GM13976 (cell line): ENCODE measurements at regions not wholly inside any gene's neighbourhood (a gene's known extent, or its start where the extent isn't known, plus 50 kb on each side); places are given as distances from the start of the nearest gene placed in this dataset.

Experiments
- DNase-seq: peaks from one replicate; pipeline ENCODE4 v3.0.0; 2012; ENCODE audit warnings: low spot score
- in situ Hi-C: fragments of 300-500 bp; cut with MboI; formaldehyde crosslinking; loops from one replicate; pipeline ENCODE4 v1.12.0; 2022; ENCODE audit warnings: low sequenced_read_pairs, mixed read lengths, inconsistent platforms; ENCODE audit not compliant: unreplicated experiment
- TF ChIP-seq, protein P1 (sequence below): IDR thresholded peaks from 2 replicates; pipeline ENCODE4 v1.5.1; 2012; ENCODE audit warnings: borderline replicate concordance, mild to moderate bottlenecking; ENCODE audit not compliant: insufficient read depth; ENCODE audit errors: extremely low read depth, missing control alignments, control extremely low read depth

DNA sequence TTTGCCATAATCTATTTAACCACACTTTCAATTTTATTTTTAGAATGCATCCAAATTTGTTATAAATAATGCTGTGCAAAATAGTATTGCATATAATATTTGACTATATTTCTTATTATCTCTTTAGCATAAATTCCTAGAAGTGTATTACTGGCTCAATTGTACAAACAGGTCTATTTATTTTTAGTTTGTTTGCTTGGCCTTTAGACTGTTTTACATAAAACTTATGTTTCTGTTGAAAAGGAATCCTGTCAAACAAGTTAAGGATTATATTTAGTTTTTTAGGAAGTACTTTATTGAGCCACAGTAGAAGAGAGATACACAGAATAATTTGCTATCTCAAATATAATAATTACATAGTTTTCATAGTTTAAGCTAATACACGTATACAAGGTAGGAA, 413.8 kb downstream of the GBA3 start:
- in situ Hi-C loops = no loop called here
- DNase-seq = no peak
- TF ChIP-seq, protein P1, sequence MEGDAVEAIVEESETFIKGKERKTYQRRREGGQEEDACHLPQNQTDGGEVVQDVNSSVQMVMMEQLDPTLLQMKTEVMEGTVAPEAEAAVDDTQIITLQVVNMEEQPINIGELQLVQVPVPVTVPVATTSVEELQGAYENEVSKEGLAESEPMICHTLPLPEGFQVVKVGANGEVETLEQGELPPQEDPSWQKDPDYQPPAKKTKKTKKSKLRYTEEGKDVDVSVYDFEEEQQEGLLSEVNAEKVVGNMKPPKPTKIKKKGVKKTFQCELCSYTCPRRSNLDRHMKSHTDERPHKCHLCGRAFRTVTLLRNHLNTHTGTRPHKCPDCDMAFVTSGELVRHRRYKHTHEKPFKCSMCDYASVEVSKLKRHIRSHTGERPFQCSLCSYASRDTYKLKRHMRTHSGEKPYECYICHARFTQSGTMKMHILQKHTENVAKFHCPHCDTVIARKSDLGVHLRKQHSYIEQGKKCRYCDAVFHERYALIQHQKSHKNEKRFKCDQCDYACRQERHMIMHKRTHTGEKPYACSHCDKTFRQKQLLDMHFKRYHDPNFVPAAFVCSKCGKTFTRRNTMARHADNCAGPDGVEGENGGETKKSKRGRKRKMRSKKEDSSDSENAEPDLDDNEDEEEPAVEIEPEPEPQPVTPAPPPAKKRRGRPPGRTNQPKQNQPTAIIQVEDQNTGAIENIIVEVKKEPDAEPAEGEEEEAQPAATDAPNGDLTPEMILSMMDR = no peak

DNA sequence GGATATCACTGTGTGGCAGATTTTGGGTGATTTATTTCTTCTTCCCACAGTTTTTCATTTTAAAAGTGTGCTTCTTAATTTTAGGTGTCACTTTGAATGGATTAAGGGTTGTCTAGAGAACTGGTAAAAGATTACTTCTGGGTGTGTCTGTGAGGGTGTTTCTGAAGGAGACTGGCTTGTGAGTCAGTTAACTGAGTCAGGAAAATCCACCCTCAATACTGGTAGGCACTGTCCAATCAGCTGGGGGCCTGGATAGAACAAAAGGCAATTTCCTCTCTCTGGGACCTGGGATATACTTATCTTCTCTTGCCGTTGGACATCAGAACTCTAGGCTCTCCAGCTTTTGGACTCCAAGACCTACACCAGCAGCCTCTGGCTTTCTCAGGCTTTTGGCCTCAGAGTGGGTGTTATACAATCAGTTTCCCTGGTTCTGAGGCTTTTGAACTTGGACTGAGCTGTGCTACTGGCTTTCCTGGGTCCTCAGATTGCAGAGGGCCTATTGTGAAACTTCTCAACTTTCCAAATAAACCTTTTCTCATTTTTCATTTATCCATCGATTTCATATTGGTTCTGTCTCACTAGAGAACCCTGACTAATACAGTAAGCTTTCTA, 413.1 kb downstream of the GBA3 start:
- DNase-seq = no peak
- TF ChIP-seq, protein P1 = no peak
- in situ Hi-C loops = no loop called here

DNA sequence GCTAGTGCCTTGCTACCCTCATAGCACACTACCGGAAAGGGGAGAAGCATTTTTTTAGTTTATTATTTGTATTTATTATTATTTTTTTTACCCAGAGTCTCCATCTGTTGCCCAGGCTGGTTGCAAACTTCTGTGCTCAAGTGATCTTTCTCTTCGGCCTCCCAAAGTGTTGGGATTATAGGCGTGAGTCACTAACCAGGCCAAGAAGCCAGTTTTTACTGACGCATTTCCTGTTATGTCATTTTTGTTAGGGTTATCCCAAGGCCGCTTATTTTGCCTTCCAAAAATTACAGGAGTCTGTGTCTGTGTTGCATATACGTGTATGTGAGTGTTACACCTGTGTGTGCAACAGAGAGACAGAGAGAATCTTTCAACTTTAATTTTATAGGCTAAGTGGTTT, 404.5 kb downstream of the GBA3 start:
- in situ Hi-C loops = no loop called here
- TF ChIP-seq, protein P1 = no peak
- DNase-seq = no peak

DNA sequence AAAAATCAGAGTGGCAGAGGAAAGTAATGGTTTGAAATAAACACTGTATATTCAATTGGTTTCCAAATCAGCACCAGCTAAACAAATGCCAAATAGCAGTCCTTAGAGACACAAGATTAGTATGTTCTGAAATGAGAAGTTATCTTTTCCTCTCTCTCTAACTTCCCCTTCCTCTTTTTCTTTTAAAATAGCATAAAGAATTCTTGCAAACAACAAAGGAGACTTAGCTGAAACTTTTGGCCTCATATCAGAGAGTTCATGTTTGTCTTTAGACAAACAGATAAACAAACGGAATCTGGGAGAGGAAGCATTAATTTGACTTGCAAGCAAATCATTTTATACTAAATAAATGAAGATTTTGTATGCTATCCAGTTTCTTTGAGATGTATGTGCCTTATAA, 399.0 kb downstream of the GBA3 start:
- no peak for DNase-seq
- in situ Hi-C loops = no loop called here
- TF ChIP-seq, protein P1 = no peak

DNA sequence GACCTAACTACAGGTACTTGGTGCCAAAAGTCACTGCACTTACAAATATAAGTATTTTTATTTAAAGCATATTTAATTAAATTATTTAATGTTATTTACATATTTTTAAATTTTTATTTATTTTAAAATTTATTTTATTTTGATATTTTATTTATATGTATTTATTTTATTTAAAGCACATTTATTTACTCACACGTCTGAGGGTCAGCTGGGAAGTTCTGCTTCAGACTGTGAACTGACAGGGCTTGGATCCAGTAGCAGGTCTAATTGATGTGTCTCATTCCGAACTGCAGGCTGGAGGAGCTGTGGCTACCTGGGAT, 392.5 kb downstream of the GBA3 start:
- TF ChIP-seq, protein P1 = no peak
- in situ Hi-C loops = no loop called here
- no peak for DNase-seq

DNA sequence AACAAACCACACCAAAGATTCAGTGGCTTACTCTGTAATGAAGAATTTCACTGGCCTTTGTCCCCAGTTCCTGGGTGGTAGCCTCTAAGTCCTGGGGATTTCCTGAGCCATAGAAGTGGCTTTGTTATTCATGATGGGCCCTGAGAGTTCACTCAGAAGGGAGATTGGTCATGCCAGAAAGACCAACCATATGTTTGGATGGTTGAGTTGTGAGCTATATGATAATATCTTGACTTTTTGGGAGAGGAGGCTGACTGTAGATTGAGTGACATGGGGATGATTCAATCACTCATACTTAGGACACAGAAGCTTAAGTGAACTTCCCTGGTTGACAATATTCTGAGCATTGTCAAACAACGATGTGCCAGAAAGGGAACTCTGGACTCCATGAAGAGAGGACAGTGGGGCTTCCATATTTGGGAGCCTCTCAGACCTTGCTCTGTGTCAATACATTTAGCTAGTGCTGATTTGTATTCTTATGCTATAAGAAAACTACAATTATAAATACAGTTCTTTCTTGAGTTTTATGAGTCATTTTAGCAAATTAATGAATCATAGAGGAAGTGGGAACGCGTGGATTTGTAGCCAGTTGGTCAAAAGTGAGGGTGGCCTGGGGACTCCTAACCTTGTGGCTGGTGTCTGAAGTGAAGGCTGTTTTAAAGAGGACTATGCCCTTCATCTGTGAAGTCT, 392.0 kb downstream of the GBA3 start:
- in situ Hi-C loops = no loop called here
- no peak for DNase-seq
- TF ChIP-seq, protein P1 = no peak
